Peyer's patch (tissue), 4 donors: ENCODE measurements at regions not wholly inside any gene's neighbourhood (a gene's known extent, or its start where the extent isn't known, plus 50 kb on each side); places are given as distances from the start of the nearest gene placed in this dataset.

ENCODE experiments used
- DNase-seq, 3 donors: peaks; one replicate each; pipeline ENCODE4 v3.0.0-alpha.2; 2017 to 2019
- H3K27ac ChIP-seq, 4 donors: fragments of 200-600 bp; sonication (generic); one replicate each; pipeline ENCODE4 v1.5.1; 2016 to 2019
- H3K27me3 ChIP-seq, 2 donors: fragments of 200-600 bp; sonication (generic); one replicate each; pipeline ENCODE4 v1.5.1; 2019
- H3K36me3 ChIP-seq, 3 donors: fragments of 200-600 bp; sonication (generic); one replicate each; pipeline ENCODE4 v1.5.1; 2016 to 2019
- H3K4me1 ChIP-seq, 4 donors: fragments of 200-600 bp; sonication (generic); one replicate each; pipeline ENCODE4 v1.5.1; 2016 to 2019
- H3K4me3 ChIP-seq, 4 donors: fragments of 200-600 bp; sonication (generic); 1 replicate in 3 of 4; 2 replicates in 1 of 4; pipeline ENCODE4 v1.5.1; 2016 to 2019; ENCODE audit warnings: mild to moderate bottlenecking in 1 of 4
- H3K9me3 ChIP-seq, 4 donors: fragments of 200-600 bp; sonication (generic); one replicate each; pipeline ENCODE4 v1.5.1; 2016 to 2019; ENCODE audit warnings: mild to moderate bottlenecking in 1 of 4
- CTCF ChIP-seq, 6 experiments: fragments of 450-650 bp in 4 of 6; fragments of 200-600 bp in 2 of 6; sonication (generic) in 1 of 6; IDR thresholded peaks; one replicate each; pipeline ENCODE4 v1.5.1; 2017 to 2019; ENCODE audit warnings: antibody characterized with exemption in 6 of 6, mild to moderate bottlenecking in 3 of 6, moderate library complexity in 1 of 6
- POLR2A ChIP-seq, 2 donors: fragments of 450-650 bp; IDR thresholded peaks; one replicate each; pipeline ENCODE4 v1.5.1; 2017; ENCODE audit warnings: antibody characterized with exemption in 2 of 2, mild to moderate bottlenecking in 2 of 2, moderate library complexity in 2 of 2

- DNase-seq: no peak
- H3K27ac ChIP-seq: no peak overlapping the region
- H3K4me3 ChIP-seq: no peak overlapping the region
- H3K27me3 ChIP-seq: no peaks in the 10 kb centered on the region
- no peaks in the 10 kb centered on the region for H3K9me3 ChIP-seq
- H3K4me1 ChIP-seq: no peaks in the 10 kb centered on the region
- H3K36me3 ChIP-seq: no peaks in the 10 kb centered on the region
- no peak for TF ChIP-seq POLR2A (IDR thresholded peaks at IDR 0.05)
- no peak for TF ChIP-seq CTCF (IDR thresholded peaks at IDR 0.05)
Observed at GRCh38 chr1:56235909-56236510, 343.4 kb downstream of the PLPP3 start.

- Histone ChIP-seq H3K27ac (no peak overlapping the region), H3K4me1 (no peaks in the 10 kb centered on the region), H3K9me3 (no peaks in the 10 kb centered on the region), H3K4me3 (no peak overlapping the region), H3K36me3 (no peaks in the 10 kb centered on the region), H3K27me3 (no peaks in the 10 kb centered on the region)
- no peak for DNase-seq
- TF ChIP-seq POLR2A (IDR thresholded peaks at IDR 0.05) (no peak), CTCF (IDR thresholded peaks at IDR 0.05) (no peak)
Observed at GRCh38 chr1:56229186-56229585, 350.2 kb downstream of the PLPP3 start.

GRCh38 chr1:56227886-56228285 lies 351.5 kb downstream of the PLPP3 start:
- Histone ChIP-seq H3K36me3 (no peaks in the 10 kb centered on the region), H3K27me3 (no peaks in the 10 kb centered on the region), H3K4me1 (no peaks in the 10 kb centered on the region), H3K27ac (no peak overlapping the region), H3K4me3 (no peak overlapping the region), H3K9me3 (no peaks in the 10 kb centered on the region)
- TF ChIP-seq POLR2A (IDR thresholded peaks at IDR 0.05) (no peak), CTCF (IDR thresholded peaks at IDR 0.05) (no peak)
- no peak for DNase-seq

- H3K27me3 ChIP-seq: no peaks in the 10 kb centered on the region
Observed at GRCh38 chr1:56227401-56227800, 352.0 kb downstream of the PLPP3 start.

GRCh38 chr1:56225964-56226815 lies 353.2 kb downstream of the PLPP3 start:
- no peak for DNase-seq
- TF ChIP-seq CTCF (IDR thresholded peaks at IDR 0.05) (no peak), POLR2A (IDR thresholded peaks at IDR 0.05) (no peak)
- H3K27ac ChIP-seq: no peak overlapping the region
- H3K9me3 ChIP-seq: no peaks in the 10 kb centered on the region
- H3K36me3 ChIP-seq: no peaks in the 10 kb centered on the region
- H3K4me1 ChIP-seq: no peaks in the 10 kb centered on the region
- H3K27me3 ChIP-seq: no peaks in the 10 kb centered on the region
- no peak overlapping the region for H3K4me3 ChIP-seq

More at GRCh38 chr1:56227401-56227800, 352.0 kb downstream of the PLPP3 start:
- Histone ChIP-seq H3K27ac (no peak overlapping the region), H3K9me3 (no peaks in the 10 kb centered on the region), H3K4me1 (no peaks in the 10 kb centered on the region), H3K4me3 (no peak overlapping the region), H3K36me3 (no peaks in the 10 kb centered on the region)
- no peak for DNase-seq
- TF ChIP-seq CTCF (IDR thresholded peaks at IDR 0.05) (no peak), POLR2A (IDR thresholded peaks at IDR 0.05) (no peak)
